NB4 (cell line): ENCODE measurements at regions not wholly inside any gene's neighbourhood (a gene's known extent, or its start where the extent isn't known, plus 50 kb on each side); places are given as distances from the start of the nearest gene placed in this dataset.

Source experiments
- DNase-seq: peaks from one replicate; pipeline ENCODE4 v3.0.0; 2010; ENCODE audit warnings: low read depth
- H3K4me3 ChIP-seq: one replicate; pipeline ENCODE4 v1.5.1; 2011; ENCODE audit warnings: mild to moderate bottlenecking, low read depth, low read length, moderate library complexity
- MYC ChIP-seq: IDR thresholded peaks from 2 replicates; pipeline ENCODE4 v1.6.1; 2011; ENCODE audit warnings: low read depth, low read length
- POLR2A ChIP-seq: IDR thresholded peaks from 2 replicates; pipeline ENCODE4 v1.6.1; 2011; ENCODE audit warnings: mild to moderate bottlenecking; ENCODE audit not compliant: insufficient read length; ENCODE audit errors: extremely low read depth
- TF ChIP-seq, protein P1 (sequence below): IDR thresholded peaks from one replicate; pipeline ENCODE4 v1.5.1; 2012; ENCODE audit warnings: low read depth, low read length
- TF ChIP-seq, protein P2 (sequence below): IDR thresholded peaks from 2 replicates; pipeline ENCODE4 v1.6.1; 2011; ENCODE audit warnings: low read depth, low read length

DNA sequence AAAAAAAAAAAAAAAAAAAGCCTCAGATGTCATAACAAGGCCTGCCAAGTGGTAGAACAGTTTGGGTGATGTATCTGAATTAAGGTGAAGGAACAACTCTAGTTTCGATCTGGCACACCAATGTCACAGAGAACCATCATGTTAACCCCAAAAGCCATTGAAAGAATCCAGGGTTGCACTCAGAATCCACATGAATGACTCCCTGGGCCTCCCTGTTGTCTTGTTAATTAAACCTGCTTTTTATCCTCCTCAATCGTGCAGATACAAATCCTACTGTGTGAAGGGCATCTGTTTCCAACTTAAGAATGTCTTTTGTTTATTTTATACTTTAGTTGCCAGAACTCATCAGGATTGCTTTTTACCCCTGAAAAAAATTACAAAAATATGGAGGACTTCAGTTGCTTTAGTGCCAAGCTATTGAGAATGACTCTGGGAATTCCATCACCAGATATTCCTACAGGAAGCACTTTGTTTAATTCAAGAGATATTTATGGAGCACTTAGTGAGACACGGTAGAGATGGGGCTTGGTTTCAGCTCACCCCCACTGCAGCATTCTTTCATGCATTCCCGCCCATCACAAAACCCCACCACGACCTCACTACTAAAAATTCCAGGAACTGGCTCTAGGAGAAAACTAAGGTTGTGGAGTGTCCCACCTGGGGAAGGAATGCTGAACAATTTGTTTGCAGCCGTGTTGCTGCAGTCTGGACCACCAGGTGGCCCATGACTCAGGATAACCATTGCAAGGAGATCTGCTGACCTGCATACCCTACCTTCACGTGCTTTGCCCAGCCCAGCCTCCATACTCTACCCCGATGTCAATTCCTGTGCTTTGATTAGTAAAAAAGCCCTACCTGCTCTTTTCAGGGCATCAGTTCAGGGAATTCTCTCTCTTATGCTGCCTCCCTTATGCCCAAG is 63.8 kb upstream of the GPRC5B start:
- TF ChIP-seq, protein P1, sequence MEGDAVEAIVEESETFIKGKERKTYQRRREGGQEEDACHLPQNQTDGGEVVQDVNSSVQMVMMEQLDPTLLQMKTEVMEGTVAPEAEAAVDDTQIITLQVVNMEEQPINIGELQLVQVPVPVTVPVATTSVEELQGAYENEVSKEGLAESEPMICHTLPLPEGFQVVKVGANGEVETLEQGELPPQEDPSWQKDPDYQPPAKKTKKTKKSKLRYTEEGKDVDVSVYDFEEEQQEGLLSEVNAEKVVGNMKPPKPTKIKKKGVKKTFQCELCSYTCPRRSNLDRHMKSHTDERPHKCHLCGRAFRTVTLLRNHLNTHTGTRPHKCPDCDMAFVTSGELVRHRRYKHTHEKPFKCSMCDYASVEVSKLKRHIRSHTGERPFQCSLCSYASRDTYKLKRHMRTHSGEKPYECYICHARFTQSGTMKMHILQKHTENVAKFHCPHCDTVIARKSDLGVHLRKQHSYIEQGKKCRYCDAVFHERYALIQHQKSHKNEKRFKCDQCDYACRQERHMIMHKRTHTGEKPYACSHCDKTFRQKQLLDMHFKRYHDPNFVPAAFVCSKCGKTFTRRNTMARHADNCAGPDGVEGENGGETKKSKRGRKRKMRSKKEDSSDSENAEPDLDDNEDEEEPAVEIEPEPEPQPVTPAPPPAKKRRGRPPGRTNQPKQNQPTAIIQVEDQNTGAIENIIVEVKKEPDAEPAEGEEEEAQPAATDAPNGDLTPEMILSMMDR, result no peak
- TF ChIP-seq MYC (no peak), POLR2A (no peak)
- H3K4me3 ChIP-seq, result no peak overlapping the region
- DNase-seq, result no peak

DNA sequence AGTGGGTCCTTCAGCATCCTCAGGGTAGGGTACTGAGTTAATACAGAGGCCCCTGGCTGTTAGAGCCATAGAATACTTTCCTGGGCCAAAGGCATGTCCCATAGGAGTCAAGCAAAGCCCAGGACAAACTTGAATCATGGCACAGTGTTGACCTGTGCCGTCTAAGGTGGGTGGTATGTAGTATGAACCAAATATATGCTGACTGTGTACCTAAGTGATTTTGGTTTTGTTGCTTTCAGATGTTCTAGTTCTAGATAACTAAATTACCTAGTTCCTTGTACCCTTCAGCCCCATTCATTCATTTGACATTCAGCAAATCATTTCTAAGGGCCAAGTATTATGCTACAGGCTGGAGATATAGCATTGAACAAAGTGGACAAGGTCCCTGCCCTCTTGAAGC is 61.3 kb upstream of the GPRC5B start:
- TF ChIP-seq MYC, result no peak
- TF ChIP-seq, protein P1, result no peak
- no peak for TF ChIP-seq POLR2A
- TF ChIP-seq, protein P2, sequence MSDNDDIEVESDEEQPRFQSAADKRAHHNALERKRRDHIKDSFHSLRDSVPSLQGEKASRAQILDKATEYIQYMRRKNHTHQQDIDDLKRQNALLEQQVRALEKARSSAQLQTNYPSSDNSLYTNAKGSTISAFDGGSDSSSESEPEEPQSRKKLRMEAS, result no peak
- H3K4me3 ChIP-seq, result no peak overlapping the region
- DNase-seq, result no peak

DNA sequence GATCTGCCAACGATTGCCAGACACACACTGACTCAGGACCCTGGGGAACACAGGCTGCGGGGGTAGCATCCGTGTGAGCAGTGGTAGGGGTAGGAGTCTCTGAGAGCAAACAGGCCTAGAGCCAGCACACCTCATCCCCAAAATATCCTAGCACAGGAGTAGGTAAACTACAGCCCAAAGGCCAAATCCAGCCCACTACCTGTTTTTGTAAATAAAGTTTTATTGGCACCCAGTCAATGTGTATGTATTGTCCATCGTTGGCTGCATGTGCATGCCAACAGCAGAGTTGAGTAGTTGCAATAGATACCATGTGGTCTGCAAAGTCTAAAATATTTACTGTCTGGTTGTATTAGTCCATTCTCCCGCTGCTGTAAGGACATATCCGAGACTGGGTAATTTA is 55.5 kb upstream of the GPRC5B start:
- TF ChIP-seq, protein P2, result no peak
- TF ChIP-seq POLR2A, result no peak
- TF ChIP-seq, protein P1, result no peak
- no peak for TF ChIP-seq MYC
- no peak overlapping the region for H3K4me3 ChIP-seq

DNA sequence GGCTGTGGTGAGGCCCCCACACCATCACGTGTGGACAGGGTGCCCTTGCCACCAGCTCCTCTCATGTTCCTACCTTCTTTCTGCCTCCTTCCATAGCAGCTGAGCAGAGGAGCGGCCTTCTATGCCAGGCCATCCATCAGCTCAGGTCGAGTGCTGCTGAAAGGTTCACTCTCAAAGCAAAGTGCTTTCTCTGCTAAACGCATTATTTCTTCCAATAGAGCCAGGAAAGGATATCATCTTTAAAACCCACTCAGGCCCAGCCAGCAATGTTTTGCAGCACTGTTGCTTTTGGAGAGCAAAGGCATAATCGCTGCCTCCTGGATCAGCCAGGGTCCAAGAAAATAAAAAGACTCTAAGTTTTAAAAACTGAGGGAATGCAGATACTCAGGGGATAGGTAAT is 54.9 kb upstream of the GPRC5B start:
- H3K4me3 ChIP-seq, result no peak overlapping the region
- no peak for DNase-seq
- TF ChIP-seq, protein P1, result no peak
- TF ChIP-seq MYC (no peak), POLR2A (no peak)
- TF ChIP-seq, protein P2, result no peak

More for the DNA sequence above, 55.5 kb upstream of the GPRC5B start:
- DNase-seq, result no peak

DNA sequence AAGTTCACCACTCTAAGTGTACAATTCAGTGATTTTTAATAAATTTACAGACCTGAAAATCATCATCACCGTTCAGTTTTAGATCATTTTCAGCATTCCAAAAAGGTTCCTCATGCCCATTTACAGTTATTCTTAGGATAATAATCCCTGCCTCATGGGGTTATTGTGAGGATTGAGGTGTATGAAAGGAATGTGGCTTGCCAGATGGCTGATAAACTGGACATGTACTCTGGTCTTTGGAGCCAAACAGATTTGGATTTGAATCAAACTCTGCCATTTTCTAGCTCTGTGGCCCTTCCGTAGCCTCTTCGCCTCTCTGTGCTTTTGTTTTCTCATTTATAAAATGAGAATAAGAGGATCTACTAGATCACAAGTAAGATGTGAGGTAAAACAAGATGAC is 53.9 kb upstream of the GPRC5B start:
- H3K4me3 ChIP-seq, result no peak overlapping the region
- TF ChIP-seq, protein P1, result no peak
- TF ChIP-seq POLR2A, result no peak
- no peak for TF ChIP-seq MYC
- TF ChIP-seq, protein P2, result no peak
- no peak for DNase-seq
